HEK293 (cell line): ENCODE measurements at regions not wholly inside any gene's neighbourhood (a gene's known extent, or its start where the extent isn't known, plus 50 kb on each side); places are given as distances from the start of the nearest gene placed in this dataset.

Experiments used
- CTCF ChIA-PET: fragments of 350-600 bp; formaldehyde crosslinking; extraction: SDS; loops from one replicate; lab custom pipeline; 2021; ENCODE audit warnings: antibody characterized with exemption; lab: Yijun Ruan, JAX
- POLR2A ChIA-PET: fragments of 300-600 bp; formaldehyde crosslinking; extraction: SDS; loops from one replicate; lab custom pipeline; 2020; ENCODE audit warnings: antibody characterized with exemption, inconsistent platforms; lab: Yijun Ruan, JAX
- H3K27ac ChIP-seq: fragments of 200-500 bp; sonication (Bioruptor generic); 2 replicates; pipeline ENCODE4 v1.5.1; 2014; ENCODE audit warnings: low read depth, low read length, control low read depth, inconsistent platforms; ENCODE audit errors: extremely low read depth
- H3K36me3 ChIP-seq, 2 experiments: fragments of 200-500 bp in 1 of 2; sonication (Bioruptor generic) in 1 of 2; 1 replicate in 1 of 2; 2 replicates in 1 of 2; pipeline ENCODE4 v1.5.1; 2014 to 2017; ENCODE audit warnings: inconsistent platforms in 2 of 2, low read length in 2 of 2; ENCODE audit not compliant: control insufficient read depth in 2 of 2, insufficient read depth in 1 of 2
- H3K4me1 ChIP-seq: fragments of 200-500 bp; sonication (Bioruptor generic); 2 replicates; pipeline ENCODE4 v1.5.1; 2014; ENCODE audit warnings: mild to moderate bottlenecking, low read length, inconsistent platforms; ENCODE audit not compliant: control insufficient read depth, insufficient read depth
- H3K4me3 ChIP-seq: 2 replicates; pipeline ENCODE4 v1.5.1; 2011; ENCODE audit warnings: low read depth, mild to moderate bottlenecking, control low read depth, low read length, moderate library complexity
- H3K9me3 ChIP-seq: fragments of 200-500 bp; sonication (Bioruptor generic); 2 replicates; pipeline ENCODE4 v1.5.1; 2014; ENCODE audit warnings: low read depth, low read length, inconsistent platforms; ENCODE audit not compliant: control insufficient read depth, insufficient read depth
- GLI2 ChIP-seq: fragments of 450-650 bp; formaldehyde crosslinking; IDR thresholded peaks from 2 replicates; pipeline ENCODE4; 2017; ENCODE audit warnings: missing biosample characterization, missing genetic modification characterization, low read depth, borderline replicate concordance
- ZBTB21 ChIP-seq: fragments of 450-650 bp; formaldehyde crosslinking; IDR thresholded peaks from 2 replicates; pipeline ENCODE4 v1.5.1; 2017; ENCODE audit warnings: missing biosample characterization, missing genetic modification characterization
- ZFHX2 ChIP-seq: fragments of 450-650 bp; formaldehyde crosslinking; conservative IDR thresholded peaks from 2 replicates; pipeline ENCODE4 v1.5.1; 2016; ENCODE audit warnings: missing biosample characterization, missing genetic modification characterization
- ZIC2 ChIP-seq: fragments of 450-650 bp; formaldehyde crosslinking; IDR thresholded peaks from 2 replicates; pipeline ENCODE4 v1.5.1; 2016; ENCODE audit warnings: missing biosample characterization, missing genetic modification characterization
- ZNF112 ChIP-seq: fragments of 450-650 bp; formaldehyde crosslinking; IDR thresholded peaks from 2 replicates; pipeline ENCODE4 v1.5.0; 2017; ENCODE audit warnings: missing biosample characterization, missing genetic modification characterization
- ZNF121 ChIP-seq: fragments of 450-650 bp; formaldehyde crosslinking; IDR thresholded peaks from 2 replicates; pipeline ENCODE4 v1.5.1; 2016; ENCODE audit warnings: missing biosample characterization, missing genetic modification characterization
- ZNF140 ChIP-seq: fragments of 450-650 bp; formaldehyde crosslinking; IDR thresholded peaks from 2 replicates; pipeline ENCODE4 v1.5.1; 2016; ENCODE audit warnings: missing biosample characterization, missing genetic modification characterization
- ZNF174 ChIP-seq: fragments of 450-650 bp; formaldehyde crosslinking; IDR thresholded peaks from 2 replicates; pipeline ENCODE4 v1.5.0; 2017; ENCODE audit warnings: missing biosample characterization, mild to moderate bottlenecking, missing genetic modification characterization
- ZNF223 ChIP-seq: fragments of 450-650 bp; formaldehyde crosslinking; IDR thresholded peaks from 2 replicates; pipeline ENCODE4 v1.5.1; 2016; ENCODE audit warnings: missing biosample characterization, missing genetic modification characterization
- ZNF239 ChIP-seq: fragments of 450-650 bp; formaldehyde crosslinking; IDR thresholded peaks from 2 replicates; pipeline ENCODE4 v1.5.1; 2016; ENCODE audit warnings: missing biosample characterization, missing genetic modification characterization
- ZNF394 ChIP-seq: fragments of 450-650 bp; formaldehyde crosslinking; IDR thresholded peaks from 2 replicates; pipeline ENCODE4 v1.5.1; 2016; ENCODE audit warnings: missing biosample characterization, missing genetic modification characterization, mild to moderate bottlenecking, moderate library complexity, borderline replicate concordance
- ZNF473 ChIP-seq: fragments of 450-650 bp; formaldehyde crosslinking; IDR thresholded peaks from 2 replicates; pipeline ENCODE4 v1.5.1; 2017; ENCODE audit warnings: missing biosample characterization, missing genetic modification characterization
- ZNF510 ChIP-seq: fragments of 450-650 bp; formaldehyde crosslinking; IDR thresholded peaks from 2 replicates; pipeline ENCODE4 v1.5.1; 2018; ENCODE audit warnings: mild to moderate bottlenecking, missing genetic modification characterization, missing biosample characterization; ENCODE audit not compliant: insufficient replicate concordance
- ZNF561 ChIP-seq: fragments of 450-650 bp; IDR thresholded peaks from 2 replicates; pipeline ENCODE4 v1.5.1; 2018; ENCODE audit warnings: missing biosample characterization, missing genetic modification characterization, borderline replicate concordance
- ZNF585B ChIP-seq: fragments of 450-650 bp; formaldehyde crosslinking; IDR thresholded peaks from 2 replicates; pipeline ENCODE4 v1.5.1; 2016; ENCODE audit warnings: missing biosample characterization, missing genetic modification characterization
- ZNF596 ChIP-seq: fragments of 450-650 bp; IDR thresholded peaks from 2 replicates; pipeline ENCODE4 v1.5.0; 2018; ENCODE audit warnings: missing biosample characterization, mild to moderate bottlenecking, missing genetic modification characterization, moderate library complexity
- ZNF670 ChIP-seq: fragments of 450-650 bp; formaldehyde crosslinking; IDR thresholded peaks from 2 replicates; pipeline ENCODE4 v1.5.1; 2016; ENCODE audit warnings: missing biosample characterization, missing genetic modification characterization, low read depth
- ZNF677 ChIP-seq: fragments of 450-650 bp; IDR thresholded peaks from 2 replicates; pipeline ENCODE4 v1.5.0; 2018; ENCODE audit warnings: missing biosample characterization, mild to moderate bottlenecking, missing genetic modification characterization, moderate library complexity
- TF ChIP-seq, protein P1 (sequence below): fragments of 450-650 bp; formaldehyde crosslinking; IDR thresholded peaks from 2 replicates; pipeline ENCODE4; 2016; ENCODE audit warnings: missing biosample characterization, missing genetic modification characterization
- TF ChIP-seq, protein P2 (sequence below): fragments of 450-650 bp; formaldehyde crosslinking; IDR thresholded peaks from 2 replicates; pipeline ENCODE4 v1.5.1; 2016; ENCODE audit warnings: missing biosample characterization, missing genetic modification characterization, low read depth
- TF ChIP-seq, protein P3 (sequence below): fragments of 450-650 bp; formaldehyde crosslinking; IDR thresholded peaks from 2 replicates; pipeline ENCODE4 v1.5.1; 2016; ENCODE audit warnings: missing biosample characterization, missing genetic modification characterization
- TF ChIP-seq, protein P4 (sequence below): fragments of 450-650 bp; formaldehyde crosslinking; IDR thresholded peaks from 2 replicates; pipeline ENCODE4 v1.5.1; 2016; ENCODE audit warnings: missing biosample characterization, missing genetic modification characterization

DNA sequence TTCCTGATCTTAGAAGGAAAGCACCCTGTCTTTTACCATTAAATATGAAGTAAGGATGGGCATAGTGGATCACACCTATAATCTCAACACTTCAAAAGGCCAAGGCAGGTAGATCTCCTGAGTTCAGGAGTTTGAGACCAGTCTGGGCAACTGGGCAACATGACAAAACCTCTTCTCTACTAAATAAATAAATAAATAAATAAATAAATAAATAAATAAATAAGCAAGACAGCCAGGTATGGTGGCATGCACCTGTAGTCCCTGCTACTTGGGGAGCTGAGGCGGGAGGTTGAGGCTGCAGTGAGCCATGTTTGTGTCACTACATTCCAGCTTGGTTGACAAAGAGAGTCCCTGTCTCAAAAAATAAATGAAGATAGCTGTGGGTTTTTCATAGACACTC is 313.1 kb downstream of the RPS24 start (continued):
- TF ChIP-seq ZBTB21 (tag by site-specific recombination) = 0 out of 2 replicates have a peak, but pooled peaks have one; percentile 27
- TF ChIP-seq ZIC2 (tag by site-specific recombination) = no peak

DNA sequence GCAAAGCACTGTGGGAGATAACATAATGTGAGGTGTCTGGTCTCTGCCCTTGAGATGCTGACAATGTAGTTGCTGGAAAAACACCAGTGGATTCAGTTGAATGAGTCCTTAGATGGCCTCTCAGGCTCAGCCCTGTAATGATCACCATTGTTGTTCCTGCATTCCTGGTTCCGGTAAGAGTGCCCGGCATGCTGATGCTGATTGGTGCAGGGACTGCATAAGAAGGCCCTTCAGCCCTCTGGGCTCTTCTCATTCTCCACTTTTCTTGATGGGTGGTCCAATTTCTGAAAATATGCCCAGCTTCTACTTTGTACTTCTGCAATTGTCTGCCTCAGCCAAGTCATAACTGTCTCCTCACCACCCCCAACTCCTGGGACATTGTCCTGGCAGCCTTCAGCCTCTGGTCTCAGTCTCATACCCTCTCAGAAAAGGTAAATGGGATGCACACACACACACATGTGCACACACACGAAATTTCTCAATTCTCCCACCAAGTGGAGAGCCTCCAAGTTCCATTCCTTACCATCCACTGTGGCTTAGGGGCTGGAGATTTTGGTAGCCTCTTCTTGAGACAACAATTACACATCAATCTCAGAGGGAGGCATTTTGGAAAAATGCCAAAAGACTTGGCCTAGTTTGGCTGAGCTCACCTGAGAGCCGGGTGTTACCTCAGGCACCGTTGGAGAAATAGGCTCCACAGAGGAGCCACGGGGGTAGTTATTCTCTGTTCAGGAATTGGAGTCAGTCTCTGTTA is 314.9 kb downstream of the RPS24 start:
- Histone ChIP-seq H3K36me3 (no peaks in the 10 kb centered on the region), H3K9me3 (no peaks in the 10 kb centered on the region), H3K4me1 (no peaks in the 10 kb centered on the region), H3K4me3 (no peak overlapping the region), H3K27ac (no peak overlapping the region)
- POLR2A ChIA-PET = no interaction called here
- CTCF ChIA-PET = interaction anchor here (0.5 kb wide), 1 partner anchor 473 kb away, joined by 4 read pairs; no protein-coding TSS in a partner anchor
- TF ChIP-seq ZNF561 (tag by site-specific recombination) (no peak), ZNF112 (tag by site-specific recombination) (no peak), ZNF394 (no peak), ZNF510 (no peak), ZNF677 (tag by site-specific recombination) (no peak), ZNF121 (tag by site-specific recombination) (no peak), ZNF473 (tag by site-specific recombination) (no peak), ZNF585B (tag by site-specific recombination) (no peak), ZNF223 (no peak), ZNF670 (tag by site-specific recombination) (no peak), ZFHX2 (tag by site-specific recombination) (no peak), ZNF174 (tag by site-specific recombination) (no peak), ZNF140 (tag by site-specific recombination) (no peak), ZNF239 (no peak), ZNF596 (tag by site-specific recombination) (no peak), GLI2 (tag by site-specific recombination) (no peak)
- TF ChIP-seq, protein P1, sequence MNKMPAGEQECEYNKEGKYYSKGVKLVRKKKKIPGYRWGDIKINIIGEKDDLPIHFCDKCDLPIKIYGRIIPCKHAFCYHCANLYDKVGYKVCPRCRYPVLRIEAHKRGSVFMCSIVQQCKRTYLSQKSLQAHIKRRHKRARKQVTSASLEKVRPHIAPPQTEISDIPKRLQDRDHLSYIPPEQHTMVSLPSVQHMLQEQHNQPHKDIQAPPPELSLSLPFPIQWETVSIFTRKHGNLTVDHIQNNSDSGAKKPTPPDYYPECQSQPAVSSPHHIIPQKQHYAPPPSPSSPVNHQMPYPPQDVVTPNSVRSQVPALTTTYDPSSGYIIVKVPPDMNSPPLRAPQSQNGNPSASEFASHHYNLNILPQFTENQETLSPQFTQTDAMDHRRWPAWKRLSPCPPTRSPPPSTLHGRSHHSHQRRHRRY (tag by site-specific recombination) = no peak
- TF ChIP-seq, protein P2, sequence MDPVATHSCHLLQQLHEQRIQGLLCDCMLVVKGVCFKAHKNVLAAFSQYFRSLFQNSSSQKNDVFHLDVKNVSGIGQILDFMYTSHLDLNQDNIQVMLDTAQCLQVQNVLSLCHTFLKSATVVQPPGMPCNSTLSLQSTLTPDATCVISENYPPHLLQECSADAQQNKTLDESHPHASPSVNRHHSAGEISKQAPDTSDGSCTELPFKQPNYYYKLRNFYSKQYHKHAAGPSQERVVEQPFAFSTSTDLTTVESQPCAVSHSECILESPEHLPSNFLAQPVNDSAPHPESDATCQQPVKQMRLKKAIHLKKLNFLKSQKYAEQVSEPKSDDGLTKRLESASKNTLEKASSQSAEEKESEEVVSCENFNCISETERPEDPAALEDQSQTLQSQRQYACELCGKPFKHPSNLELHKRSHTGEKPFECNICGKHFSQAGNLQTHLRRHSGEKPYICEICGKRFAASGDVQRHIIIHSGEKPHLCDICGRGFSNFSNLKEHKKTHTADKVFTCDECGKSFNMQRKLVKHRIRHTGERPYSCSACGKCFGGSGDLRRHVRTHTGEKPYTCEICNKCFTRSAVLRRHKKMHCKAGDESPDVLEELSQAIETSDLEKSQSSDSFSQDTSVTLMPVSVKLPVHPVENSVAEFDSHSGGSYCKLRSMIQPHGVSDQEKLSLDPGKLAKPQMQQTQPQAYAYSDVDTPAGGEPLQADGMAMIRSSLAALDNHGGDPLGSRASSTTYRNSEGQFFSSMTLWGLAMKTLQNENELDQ = no peak
- TF ChIP-seq, protein P3, sequence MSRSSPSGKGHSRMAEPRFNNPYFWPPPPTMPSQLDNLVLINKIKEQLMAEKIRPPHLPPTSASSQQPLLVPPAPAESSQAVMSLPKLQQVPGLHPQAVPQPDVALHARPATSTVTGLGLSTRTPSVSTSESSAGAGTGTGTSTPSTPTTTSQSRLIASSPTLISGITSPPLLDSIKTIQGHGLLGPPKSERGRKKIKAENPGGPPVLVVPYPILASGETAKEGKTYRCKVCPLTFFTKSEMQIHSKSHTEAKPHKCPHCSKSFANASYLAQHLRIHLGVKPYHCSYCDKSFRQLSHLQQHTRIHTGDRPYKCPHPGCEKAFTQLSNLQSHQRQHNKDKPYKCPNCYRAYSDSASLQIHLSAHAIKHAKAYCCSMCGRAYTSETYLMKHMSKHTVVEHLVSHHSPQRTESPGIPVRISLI (tag by site-specific recombination) = no peak
- TF ChIP-seq, protein P4, sequence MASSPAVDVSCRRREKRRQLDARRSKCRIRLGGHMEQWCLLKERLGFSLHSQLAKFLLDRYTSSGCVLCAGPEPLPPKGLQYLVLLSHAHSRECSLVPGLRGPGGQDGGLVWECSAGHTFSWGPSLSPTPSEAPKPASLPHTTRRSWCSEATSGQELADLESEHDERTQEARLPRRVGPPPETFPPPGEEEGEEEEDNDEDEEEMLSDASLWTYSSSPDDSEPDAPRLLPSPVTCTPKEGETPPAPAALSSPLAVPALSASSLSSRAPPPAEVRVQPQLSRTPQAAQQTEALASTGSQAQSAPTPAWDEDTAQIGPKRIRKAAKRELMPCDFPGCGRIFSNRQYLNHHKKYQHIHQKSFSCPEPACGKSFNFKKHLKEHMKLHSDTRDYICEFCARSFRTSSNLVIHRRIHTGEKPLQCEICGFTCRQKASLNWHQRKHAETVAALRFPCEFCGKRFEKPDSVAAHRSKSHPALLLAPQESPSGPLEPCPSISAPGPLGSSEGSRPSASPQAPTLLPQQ (tag by site-specific recombination) = no peak
